Stomach (tissue), 4 donors: ENCODE measurements at regions not wholly inside any gene's neighbourhood (a gene's known extent, or its start where the extent isn't known, plus 50 kb on each side); places are given as distances from the start of the nearest gene placed in this dataset.

ENCODE experiments used
- CTCF ChIP-seq, 7 experiments: fragments of 450-650 bp in 4 of 7; fragments of 200-600 bp in 3 of 7; sonication (generic) in 3 of 7; IDR thresholded peaks; one replicate each; pipeline ENCODE4 v1.5.1; 2016 to 2019; ENCODE audit warnings: antibody characterized with exemption in 7 of 7, control low read depth in 2 of 7, mild to moderate bottlenecking in 1 of 7
- POLR2A ChIP-seq, 4 donors: fragments of 450-650 bp; IDR thresholded peaks; one replicate each; pipeline ENCODE4 v1.6.1; 2016; ENCODE audit warnings: antibody characterized with exemption in 4 of 4, control low read depth in 2 of 4, mild to moderate bottlenecking in 1 of 4, moderate library complexity in 1 of 4

- no peak for TF ChIP-seq CTCF (IDR thresholded peaks at IDR 0.05)
- no peak for TF ChIP-seq POLR2A (IDR thresholded peaks at IDR 0.05)
Measured at GRCh38 chr5:13629218-13629617, 315.3 kb downstream of the DNAH5 start.
